GM19328 (cell line): ENCODE measurements at regions not wholly inside any gene's neighbourhood (a gene's known extent, or its start where the extent isn't known, plus 50 kb on each side); places are given as distances from the start of the nearest gene placed in this dataset.
"Not testable (repeated sequence)": the region's sequence is repeated elsewhere in the genome, so short reads cannot be mapped to it uniquely, and the experiment has no call there.

ENCODE experiments used
- ATAC-seq: cut with Tn5 transposase; IDR thresholded peaks from one replicate; pipeline ENCODE4 v1.9.1; 2021; ENCODE audit warnings: mild to moderate bottlenecking, moderate library complexity; ENCODE audit not compliant: unreplicated experiment

DNA sequence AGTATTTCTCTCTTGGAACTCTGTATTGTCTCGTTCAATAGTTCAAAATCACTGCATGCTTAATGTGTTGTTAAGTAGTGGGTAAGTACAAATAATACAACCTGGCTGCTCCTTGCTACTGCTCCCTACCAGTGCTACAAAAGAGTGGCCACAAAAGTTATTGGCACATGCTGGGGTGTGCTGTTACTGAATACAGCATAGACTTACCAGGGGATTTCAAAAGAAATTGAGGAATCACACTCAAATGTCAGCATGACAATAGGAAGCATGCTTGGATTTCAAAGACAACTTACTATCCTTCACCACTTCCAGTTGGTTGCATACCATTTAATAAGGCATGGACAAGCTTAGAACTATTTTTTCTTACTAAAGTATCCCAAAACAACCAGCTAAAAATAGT lies 1041.3 kb upstream of the SPRY2 start:
- no peak for ATAC-seq

DNA sequence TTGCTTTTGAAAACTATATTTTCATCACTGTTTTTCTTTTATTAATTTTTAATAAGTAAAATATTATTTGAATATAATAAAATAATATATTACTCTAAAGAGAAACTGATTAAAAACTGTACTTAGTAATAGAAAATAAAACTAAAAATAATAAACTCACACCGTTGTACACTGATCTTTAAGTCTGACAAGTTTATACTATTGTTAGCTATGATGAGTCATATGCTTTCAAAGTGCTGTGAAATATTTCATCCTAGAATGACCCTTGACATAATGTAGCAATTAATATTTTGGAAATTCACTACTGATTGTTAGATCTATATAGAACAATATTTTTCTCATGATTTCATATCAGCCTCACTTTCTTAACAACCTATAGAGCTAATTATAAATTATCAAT lies 1040.6 kb upstream of the SPRY2 start:
- ATAC-seq = no peak

DNA sequence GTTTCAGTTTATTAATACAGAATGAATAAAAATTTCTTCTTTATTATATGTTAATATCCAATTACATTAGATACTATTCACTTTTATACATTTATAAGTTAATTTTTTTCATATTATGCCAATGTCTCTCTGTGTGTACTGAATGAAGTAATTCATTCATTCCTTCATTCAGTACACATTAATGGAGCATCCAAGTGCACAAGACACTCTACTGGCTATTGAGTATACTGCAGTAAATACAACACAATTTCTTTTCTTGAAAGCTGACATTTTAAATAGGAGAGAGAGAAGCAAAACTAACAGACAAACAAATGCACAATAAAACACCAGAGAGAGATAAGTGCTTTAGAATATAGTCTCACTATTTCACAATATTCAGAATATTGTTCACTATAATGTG lies 1038.3 kb upstream of the SPRY2 start:
- no peak for ATAC-seq

DNA sequence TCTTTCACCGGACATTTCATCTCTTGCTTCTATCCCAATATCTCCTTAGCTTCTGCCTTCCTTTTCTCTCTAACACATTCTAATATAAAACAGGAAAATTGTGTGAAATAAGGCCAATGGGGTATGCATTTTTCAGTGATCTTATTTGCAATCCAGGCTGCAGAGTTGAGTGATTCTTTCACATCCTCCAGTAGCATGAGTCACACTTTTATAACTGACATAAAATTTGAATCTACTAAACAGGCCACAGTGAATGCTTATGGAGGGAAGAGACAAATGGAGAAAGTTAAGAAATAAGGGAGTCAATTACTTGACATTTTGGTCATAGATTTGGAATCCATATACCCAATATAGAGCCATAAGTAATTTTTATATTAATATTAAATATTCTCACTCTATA lies 1037.0 kb upstream of the SPRY2 start:
- no peak for ATAC-seq

DNA sequence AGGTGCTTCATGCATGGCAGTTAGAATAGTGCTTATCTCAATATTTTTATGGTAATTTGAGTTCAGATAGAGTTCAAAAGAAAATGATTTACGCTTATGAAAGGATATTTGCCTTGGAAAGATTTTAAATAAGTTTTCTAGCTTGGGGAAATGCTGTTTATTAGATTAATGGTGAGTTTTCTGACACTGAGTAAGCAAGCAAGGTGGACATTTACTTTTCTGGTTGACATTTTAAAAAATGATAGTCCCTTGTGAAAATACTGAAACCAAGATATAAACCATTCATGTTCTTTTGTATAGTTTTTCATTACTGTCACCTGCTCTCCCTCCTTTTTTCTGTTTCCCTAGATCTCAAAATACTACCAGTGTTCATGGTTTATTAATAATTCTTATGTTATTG lies 1034.8 kb upstream of the SPRY2 start:
- no peak for ATAC-seq

DNA sequence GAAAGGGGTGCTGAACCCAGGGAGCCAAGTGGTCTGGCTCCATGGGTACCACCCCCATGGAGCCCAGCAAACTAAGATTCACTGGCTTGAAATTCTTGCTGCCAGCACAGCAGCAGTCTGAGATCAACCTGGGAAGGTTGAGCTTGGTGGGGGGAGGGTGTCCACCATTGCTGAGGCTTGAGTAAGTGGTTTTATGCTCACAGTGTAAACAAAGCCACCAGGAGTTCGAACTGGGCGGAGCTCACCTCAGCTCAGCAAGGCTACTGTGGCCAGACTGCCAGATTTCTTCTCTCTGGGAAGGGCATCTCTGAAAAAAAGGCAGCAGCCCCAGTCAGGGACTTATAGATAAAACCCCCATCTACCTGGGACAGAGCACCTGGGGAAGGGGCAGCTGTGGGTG lies 1021.8 kb upstream of the SPRY2 start:
- ATAC-seq = not testable (repeated sequence)

DNA sequence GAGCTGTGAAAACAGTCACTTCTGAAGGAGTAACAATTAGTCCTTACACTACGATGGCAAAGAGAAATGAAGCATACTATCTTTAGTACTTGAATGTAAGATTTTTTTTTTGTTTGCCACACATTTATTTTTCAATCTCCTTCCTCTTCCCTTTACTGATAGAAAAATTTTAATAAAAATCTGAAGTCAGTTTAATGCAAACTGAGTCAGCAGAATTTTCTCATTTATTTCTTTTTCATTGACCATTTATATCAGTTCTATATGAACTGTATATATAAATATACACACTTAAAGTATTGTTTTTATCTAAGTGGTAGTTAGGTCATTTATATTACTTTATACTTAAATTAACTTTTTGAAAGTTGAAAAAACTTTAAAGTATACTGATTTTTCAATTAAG lies 1009.1 kb upstream of the SPRY2 start:
- no peak for ATAC-seq

DNA sequence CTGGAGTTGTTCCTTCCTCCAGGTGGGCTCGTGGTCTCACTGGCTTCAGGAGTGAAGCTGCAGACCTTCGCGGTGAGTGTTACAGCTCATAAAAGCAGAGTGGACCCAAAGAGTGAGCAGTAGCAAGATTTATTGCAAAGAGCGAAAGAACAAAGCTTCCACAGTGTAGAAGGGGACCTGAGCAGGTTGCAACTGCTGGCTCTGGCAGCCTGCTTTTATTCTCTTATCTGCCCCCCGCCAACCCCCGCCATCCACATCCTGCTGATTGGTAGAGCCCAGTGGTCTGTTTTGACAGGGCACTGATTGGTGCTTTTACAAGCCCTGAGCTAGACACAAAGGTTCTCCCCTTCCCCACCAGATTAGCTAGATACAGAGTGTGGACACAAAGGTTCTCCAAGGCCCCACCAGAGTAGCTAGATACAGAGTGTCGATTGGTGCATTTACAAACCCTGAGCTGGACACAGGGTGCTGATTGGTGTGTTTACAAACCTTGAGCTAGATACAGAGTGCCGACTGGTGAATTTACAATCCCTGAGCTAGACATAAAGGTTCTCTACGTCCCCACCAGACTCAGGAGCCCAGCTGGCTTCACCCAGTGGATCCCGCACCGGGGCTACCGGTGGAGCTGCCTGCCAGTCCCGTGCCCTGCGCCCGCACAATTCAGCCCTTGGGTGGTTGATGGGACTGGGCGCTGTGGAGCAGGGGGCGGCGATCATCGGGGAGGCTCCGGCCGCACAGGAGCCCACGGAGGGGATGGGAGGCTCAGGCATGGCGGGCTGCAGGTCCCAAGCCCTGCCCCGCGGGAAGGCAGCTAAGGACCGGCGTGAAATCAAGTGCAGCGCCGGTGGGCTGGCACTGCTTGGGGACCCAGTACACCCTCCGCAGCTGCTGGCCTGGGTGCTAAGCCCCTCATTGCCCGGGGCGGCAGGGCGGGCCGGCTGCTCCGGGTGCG lies 999.5 kb upstream of the SPRY2 start:
- ATAC-seq = not testable (repeated sequence)

DNA sequence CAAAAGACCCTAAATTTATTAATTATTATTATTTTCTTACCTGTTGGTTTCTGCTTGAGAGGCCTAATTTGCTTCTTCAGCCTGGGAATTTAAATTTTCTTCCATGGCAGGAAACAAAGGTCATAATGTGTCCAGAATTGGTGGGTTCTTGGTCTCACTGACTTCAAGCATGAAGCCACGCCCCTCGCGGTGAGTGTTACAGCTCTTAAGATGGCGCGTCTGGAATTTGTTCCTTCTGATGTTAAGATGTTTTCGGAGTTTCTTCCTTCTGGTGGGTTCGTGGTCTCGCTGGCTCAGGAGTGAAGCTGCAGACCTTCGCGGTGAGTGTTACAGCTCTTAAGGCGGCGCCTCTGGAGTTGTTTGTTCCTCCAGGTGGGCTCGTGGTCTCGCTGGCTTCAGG lies 998.7 kb upstream of the SPRY2 start:
- ATAC-seq = not testable (repeated sequence)

DNA sequence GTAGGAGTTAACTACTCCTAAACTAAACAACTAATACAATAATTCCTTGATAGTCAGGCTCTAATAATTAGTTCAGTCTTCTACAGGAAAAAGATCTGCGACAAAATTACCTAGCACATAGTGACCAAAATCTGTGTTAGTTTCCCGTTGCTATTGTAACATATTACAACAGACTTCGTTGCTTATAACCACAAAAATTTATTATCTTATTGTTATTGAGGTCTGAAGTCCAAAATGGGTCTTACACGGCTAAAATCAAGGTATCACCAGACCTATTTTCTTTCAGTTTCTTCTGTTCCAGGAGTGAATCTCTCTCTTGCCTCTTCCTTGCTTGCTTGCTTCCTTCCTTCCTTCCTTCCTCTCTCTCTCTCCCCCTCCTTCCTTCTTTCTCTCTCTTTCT lies 993.6 kb upstream of the SPRY2 start:
- ATAC-seq = no peak

DNA sequence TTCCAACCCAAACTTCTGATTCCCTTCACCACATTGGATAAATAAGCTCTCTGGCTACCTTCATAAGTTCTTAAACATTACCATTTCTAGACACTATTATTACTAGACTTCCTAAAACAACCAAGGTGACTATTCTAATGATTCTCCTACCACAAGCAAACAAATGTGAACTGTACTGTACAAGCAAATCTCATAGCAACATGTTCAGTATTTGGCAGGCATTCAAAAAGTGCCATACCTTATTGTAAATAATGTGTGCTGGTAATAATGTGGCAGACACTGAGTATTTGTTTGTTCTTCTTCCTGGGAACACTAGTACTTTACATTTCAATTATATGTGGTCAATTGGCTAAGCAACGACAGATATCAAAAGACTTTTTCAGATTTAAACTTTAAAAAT lies 986.0 kb upstream of the SPRY2 start:
- ATAC-seq = no peak

DNA sequence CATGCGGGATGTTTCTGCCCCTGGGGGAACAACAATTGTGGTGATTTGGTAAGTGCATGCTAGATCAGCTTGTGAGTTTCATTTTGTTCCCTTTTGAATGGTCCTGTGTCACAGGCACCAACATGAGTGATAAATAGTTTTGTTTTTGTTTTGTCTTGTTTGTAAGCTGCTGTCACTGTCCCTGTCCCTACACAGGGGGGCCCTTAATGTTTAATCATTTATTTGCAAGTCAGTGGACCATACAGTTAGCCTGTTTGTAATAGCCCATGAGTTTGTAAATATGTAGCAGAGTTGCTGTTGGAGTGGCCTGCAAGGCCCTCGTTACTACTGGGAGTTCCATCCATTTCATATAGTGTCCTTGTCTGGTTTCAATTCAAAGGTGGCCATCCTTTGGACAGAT lies 979.6 kb upstream of the SPRY2 start:
- no peak for ATAC-seq

DNA sequence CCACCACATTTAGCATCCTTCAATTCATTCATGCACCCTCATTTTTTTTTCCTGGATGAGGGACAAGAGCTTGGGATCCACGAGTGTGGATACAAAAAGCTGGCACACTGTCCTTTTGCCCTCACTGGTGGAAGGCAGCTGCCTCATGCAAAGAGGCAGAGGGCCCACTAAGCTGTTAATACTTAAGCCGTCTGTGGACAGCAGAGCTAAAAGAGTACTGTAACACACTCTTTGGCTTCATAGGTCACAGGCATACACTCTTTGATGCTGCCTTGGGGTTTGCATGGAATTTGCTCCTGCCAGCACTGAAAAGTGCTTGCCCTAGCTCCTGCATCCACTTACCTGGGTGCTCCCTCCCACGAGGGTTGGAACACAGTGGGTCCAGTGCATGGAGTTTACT lies 978.4 kb upstream of the SPRY2 start:
- ATAC-seq = no peak

DNA sequence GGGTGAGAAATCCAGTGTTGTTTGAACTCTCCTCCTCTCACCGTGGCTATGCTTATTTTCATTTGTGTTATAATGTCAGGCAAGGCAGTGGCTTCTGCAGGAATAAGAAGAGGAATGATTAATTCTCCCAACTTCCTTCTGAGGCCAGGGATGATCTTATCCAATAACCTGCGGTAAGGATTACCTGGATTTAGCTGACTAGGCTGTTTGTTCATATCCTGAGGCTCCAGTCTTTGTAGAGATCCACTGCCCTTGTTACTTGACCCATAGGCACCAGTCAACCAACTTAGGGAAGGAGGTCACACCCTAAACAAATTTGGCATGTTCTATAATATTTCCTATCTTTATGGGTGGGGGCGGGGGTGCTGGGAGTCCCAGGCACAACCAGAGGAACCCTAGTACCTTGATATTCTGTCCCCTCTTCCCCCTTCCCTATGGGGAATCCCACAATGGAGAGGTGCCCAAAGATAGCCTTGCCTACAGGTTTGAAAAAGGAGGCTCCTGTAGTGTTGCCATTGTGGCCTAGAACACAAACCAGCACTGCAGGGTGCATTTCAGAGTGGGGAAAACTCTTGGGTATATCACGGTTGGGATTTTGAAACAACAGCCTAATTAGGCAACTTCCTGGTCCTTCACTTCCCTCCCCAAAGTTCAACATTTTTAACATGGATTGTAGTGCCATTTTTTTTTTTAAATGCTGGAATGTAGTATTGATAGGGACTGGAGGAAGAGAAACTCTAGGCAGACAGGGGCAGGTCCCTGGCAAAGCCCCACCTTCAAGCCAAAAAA lies 977.5 kb upstream of the SPRY2 start:
- ATAC-seq = no peak

DNA sequence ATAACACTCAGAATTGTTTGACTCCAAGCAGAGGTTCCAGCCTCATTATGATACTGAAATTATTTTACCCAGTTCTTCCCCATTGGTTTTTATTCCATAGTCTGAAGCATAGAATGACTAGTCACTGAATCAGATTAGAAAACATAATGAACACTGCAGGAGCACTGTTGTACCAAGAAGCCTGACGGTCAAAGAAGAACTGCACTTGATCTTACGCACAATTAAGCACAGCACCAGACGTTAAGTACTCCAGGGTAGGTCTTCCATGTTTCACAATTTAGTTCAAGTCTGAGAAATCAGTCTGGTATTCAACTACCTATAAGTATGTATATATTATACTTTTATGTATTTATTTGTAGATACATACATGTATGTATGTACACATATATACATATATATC lies 973.5 kb upstream of the SPRY2 start:
- ATAC-seq = no peak

DNA sequence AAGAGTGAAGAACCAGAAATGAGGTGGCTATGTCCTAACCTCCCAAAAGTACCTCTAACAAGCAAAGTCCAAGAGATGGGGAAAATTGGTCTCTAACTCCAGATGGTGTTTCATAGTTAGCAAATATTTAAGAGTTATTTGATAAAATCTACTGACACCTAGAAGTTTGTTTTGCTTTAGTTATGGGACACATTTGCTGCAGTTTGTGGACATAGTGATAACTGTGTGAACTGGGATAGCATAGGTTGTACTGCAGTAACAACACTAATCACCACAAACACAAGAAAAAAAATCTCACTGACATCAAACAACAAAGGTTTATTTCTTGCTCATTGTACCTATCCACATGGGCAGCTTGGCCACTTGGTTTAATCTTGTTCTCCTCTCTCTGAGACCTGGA lies 965.0 kb upstream of the SPRY2 start:
- ATAC-seq = no peak

DNA sequence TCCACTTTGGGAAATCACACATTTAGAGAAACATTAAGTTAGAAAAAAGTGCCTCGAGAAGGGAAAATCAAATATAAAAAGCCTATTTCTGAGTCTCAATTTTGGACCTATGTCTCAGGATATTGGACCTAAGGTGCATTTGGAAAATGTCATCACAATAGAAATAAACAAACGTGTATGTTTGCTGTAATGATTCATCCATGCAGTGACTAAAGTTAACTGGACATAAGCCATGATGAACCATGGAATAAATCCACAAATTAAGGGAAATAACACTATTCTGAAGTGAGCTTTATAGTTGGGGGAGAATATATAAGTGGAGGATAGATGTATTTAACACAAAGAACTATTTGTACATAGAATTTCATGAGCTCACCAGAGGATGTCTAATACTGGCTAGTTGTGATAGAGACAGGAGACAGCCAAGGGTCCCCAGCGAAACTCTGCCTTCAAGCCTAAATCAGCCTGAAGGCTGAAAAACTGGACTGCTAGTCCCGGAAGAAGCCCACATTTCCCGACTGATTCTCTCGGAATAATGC lies 963.3 kb upstream of the SPRY2 start:
- no peak for ATAC-seq

DNA sequence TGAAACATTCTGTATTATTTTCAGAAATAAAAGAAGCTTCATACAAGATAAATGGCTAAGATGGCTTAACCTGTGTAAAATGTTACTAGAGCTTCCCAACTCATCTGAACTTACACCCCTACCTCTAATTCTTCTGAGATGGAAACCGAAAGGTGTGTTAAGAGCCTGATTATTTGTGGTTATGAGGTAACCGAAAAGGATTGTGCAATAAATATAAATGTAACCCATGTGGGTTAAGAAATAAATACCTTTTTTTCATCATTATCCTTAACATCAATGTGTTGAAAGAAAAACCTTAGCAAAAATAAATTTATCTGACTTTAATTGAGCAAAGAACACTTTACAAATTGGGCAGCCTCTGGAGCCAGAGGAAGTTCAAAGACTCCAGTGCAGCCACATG lies 961.8 kb upstream of the SPRY2 start:
- no peak for ATAC-seq

DNA sequence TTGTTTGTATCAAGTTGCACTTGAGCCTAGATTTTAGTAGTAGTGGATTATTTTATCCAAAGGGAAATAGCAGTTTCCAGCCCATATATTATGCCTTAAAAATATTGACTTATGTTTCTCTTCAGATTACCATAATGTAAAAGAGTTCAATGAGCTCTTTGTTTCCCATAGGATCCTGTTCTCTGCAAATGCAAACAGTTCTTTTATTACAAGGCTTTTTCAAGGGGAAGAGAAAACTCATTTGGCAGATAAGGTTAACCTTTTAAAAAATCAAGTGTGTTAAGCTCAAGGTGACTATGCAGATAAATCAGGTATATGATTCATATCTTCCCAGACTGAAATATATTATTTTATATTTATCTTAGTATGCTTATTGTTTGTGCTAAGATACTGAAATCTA lies 961.2 kb upstream of the SPRY2 start:
- ATAC-seq = no peak

DNA sequence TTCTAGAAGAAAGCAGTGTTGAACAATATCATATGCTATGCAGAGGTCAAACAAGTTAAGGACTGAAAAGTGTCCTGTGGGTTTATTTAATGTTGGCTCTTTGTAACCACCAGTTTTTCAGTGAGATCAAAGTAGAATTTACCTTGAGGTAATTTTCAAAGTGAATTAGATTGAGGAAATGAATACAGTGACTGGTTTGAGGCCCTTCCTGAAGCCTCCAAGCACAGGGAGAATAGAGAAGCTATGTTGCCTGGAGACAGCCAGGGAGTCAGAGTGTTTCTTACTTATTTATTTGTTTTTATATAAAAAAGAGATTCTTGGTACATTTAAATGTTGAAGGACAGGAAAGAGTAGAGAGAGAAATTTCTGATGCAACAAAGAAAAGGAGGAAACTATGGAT lies 954.3 kb upstream of the SPRY2 start:
- ATAC-seq = no peak

DNA sequence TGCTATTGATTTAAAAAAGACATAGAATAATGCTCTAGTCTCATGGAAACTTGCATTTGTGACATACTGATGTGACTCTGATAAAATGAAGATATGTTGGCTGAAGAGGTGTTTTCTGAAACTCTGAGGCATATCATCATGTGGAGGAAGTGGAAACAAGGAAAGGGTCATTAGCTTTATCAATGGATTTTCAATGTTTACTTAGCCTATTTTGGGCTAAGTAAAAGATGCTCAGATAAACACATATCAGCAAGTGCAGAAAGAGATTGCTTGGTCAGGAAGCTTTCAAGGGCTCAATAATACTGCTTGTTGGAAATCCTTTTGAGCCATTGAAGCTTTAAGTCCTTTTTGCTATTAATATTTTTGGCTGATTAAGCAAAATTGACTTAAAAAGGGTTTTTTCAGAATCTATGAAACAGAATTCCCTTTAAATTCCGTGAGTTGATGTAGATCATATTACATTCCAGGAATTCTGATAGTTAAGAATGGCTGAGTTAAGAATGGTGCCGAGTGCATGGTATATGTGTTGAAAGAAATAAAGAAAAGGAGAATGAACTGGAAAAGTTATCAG lies 952.8 kb upstream of the SPRY2 start:
- ATAC-seq = no peak

DNA sequence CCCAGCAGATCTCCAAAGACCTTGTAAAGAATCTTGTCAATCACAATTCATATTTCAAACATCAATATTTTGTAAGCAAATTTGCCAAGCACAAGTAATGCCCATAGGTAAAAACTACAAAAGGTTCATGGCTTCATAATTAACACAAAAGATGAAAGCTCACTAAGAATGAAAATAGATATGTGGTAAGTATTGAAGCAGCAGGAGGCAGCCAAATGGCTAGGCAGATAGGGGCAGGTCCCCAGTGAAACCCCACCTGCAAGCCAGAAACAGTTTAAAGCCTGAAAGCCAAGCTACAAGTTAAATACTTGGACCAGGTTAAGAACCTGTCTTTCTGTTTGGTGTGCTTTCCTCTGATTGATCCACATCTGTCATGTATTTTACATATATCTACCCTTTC lies 942.6 kb upstream of the SPRY2 start:
- no peak for ATAC-seq
